Activated naive CD4-positive, alpha-beta T cell treated with anti-CD3 and anti-CD28 coated beads for 36 hours (primary cell): ENCODE measurements at regions not wholly inside any gene's neighbourhood (a gene's known extent, or its start where the extent isn't known, plus 50 kb on each side); places are given as distances from the start of the nearest gene placed in this dataset.
"Not testable (repeated sequence)": the region's sequence is repeated elsewhere in the genome, so short reads cannot be mapped to it uniquely, and the experiment has no call there.

Experiments used
- CTCF ChIA-PET: fragments of 350-600 bp; sonication (Branson Sonifier 250); formaldehyde crosslinking; loops from one replicate; lab custom pipeline; 2021; ENCODE audit warnings: antibody characterized with exemption; lab: Charles Lee
- DNase-seq: peaks from one replicate; pipeline ENCODE4 v3.0.0-alpha.2; 2020
- H3K27ac Mint-ChIP-seq: one replicate; pipeline ENCODE4 v1.8.0; 2021; ENCODE audit warnings: mild to moderate bottlenecking, mixed read lengths
- H3K27me3 Mint-ChIP-seq: one replicate; pipeline ENCODE4 v1.8.0; 2021; ENCODE audit warnings: low read depth, mixed read lengths
- H3K36me3 Mint-ChIP-seq: one replicate; pipeline ENCODE4 v1.8.0; 2021; ENCODE audit warnings: low read depth, mixed read lengths
- H3K4me1 Mint-ChIP-seq: one replicate; pipeline ENCODE4 v1.8.0; 2021; ENCODE audit warnings: low read depth, mixed read lengths
- H3K4me3 Mint-ChIP-seq: one replicate; pipeline ENCODE4 v1.8.0; 2021; ENCODE audit warnings: mild to moderate bottlenecking, moderate library complexity, mixed read lengths
- H3K9me3 Mint-ChIP-seq: one replicate; pipeline ENCODE4 v1.8.0; 2021; ENCODE audit warnings: mixed read lengths
- intact Hi-C: fragments of 100-400 bp; cut with micrococcal nuclease; formaldehyde crosslinking; loops from one replicate; pipeline ENCODE4 v1.15.1; 2023

DNA sequence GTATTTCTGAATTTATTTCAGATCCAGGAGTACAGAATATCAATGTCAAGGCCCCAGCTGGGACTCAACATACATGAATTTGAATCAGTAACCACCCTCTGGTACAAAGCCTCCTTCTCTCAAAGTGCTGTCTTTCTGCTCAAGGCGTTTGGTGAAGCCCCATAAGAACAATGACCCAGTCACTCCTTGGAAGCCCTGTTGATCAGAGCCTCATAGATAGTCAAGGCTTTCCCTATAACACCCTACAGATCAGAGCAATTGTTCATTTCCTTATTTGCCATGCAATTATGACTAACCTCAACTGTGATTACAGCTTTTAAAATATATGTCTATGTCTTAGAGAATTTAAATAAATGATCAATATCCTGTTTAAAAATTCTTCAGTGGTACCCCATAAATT, 159.1 kb upstream of the CREB1 start:
- Mint-ChIP-seq H3K27ac (no peak overlapping the region), H3K9me3 (peaks cover 9% of the 10 kb centered on the region), H3K4me3 (no peak overlapping the region), H3K27me3 (no peaks in the 10 kb centered on the region), H3K4me1 (no peaks in the 10 kb centered on the region), H3K36me3 (peaks cover 1% of the 10 kb centered on the region)
- DNase-seq: no peak
- intact Hi-C loops: no loop called here
- CTCF ChIA-PET: no interaction called here

DNA sequence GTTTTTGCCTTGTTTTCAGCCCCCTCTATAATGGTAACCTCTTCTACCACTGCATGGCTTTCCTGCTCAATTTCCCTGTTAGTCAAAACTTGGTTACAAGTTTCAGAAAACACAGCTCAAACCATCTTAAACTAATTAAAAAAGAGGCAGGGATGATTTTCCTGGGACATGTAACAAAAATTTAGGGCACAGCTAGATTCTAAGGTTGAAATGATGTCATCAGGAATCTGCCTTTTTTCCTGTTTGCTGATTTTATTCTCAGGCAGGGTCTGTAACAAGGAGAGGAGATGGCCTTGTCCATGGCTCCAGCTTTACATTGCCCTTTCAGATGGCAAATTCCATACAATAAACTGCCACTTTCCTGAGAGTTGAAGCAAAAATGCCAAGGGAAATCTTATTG, 157.9 kb upstream of the CREB1 start:
- intact Hi-C loops: no loop called here
- H3K27ac Mint-ChIP-seq: no peak overlapping the region
- CTCF ChIA-PET: no interaction called here
- no peaks in the 10 kb centered on the region for H3K27me3 Mint-ChIP-seq
- no peak overlapping the region for H3K4me3 Mint-ChIP-seq
- DNase-seq: no peak
- peaks cover 14% of the 10 kb centered on the region for H3K9me3 Mint-ChIP-seq
- peaks cover 2% of the 10 kb centered on the region for H3K36me3 Mint-ChIP-seq
- no peaks in the 10 kb centered on the region for H3K4me1 Mint-ChIP-seq

DNA sequence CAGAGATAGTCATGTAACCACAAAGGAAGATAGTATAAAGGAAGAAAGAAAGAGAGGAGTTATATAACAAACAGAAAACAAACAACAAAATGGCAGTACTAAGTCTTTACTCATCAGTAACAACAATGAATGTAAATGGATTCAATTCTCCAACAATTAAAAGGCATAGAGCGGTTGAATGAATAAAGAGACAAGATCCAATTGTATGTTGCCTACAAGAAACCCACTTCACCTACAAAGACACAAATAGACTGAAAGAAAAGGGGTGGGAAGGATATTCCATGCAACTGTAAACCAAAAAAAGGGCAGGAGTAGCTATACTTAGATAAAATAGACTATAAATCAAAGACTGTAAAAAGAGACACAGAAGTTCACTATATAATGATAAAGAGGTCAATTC, 157.3 kb upstream of the CREB1 start:
- intact Hi-C loops: no loop called here
- Mint-ChIP-seq H3K36me3 (peaks cover 5% of the 10 kb centered on the region), H3K4me1 (no peaks in the 10 kb centered on the region), H3K27ac (no peak overlapping the region), H3K9me3 (peaks cover 21% of the 10 kb centered on the region), H3K27me3 (no peaks in the 10 kb centered on the region), H3K4me3 (no peak overlapping the region)
- CTCF ChIA-PET: interaction anchor here (0.6 kb wide), 1 partner anchor 750 kb away, joined by 3 read pairs; no protein-coding TSS in a partner anchor
- DNase-seq: no peak

DNA sequence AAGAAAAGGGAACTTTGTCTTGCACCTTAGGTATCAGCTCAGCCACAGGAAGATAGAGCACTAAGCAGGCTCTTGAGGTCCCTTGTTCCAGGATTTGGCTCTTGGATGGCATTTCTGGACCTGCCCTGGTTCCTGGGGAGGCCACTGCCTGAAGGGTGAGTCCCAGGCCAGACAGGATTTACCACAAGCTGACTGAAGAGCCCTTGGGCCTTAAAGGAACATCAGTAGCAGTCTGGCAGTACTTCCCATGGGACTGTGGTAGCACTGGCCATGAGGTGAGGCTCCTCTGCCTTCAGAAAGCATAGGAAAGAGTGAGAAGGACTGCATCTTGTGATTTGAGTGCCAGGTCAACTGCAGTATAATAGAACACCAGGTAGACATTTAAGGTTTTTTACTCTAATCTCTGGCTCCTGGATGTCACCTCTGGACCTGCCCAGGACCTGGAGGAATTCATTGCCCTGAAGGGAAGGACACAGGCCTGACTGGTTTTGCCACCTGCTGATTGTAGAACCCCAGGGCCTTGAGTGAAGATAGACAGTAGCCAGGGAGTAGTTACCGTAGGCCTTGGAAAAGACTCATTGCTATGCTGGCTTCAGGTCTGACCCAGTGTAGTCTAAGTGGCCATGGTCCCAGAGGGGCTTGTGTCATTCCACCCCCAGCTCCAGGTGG, 154.4 kb upstream of the CREB1 start:
- H3K9me3 Mint-ChIP-seq: peaks cover 46% of the 10 kb centered on the region
- CTCF ChIA-PET: no interaction called here
- no peak overlapping the region for H3K27ac Mint-ChIP-seq
- H3K4me3 Mint-ChIP-seq: no peak overlapping the region
- no peaks in the 10 kb centered on the region for H3K27me3 Mint-ChIP-seq
- intact Hi-C loops: no loop called here
- peaks cover 15% of the 10 kb centered on the region for H3K36me3 Mint-ChIP-seq
- no peak for DNase-seq
- H3K4me1 Mint-ChIP-seq: no peaks in the 10 kb centered on the region

- Mint-ChIP-seq H3K9me3 (peaks cover 43% of the 10 kb centered on the region), H3K36me3 (peaks cover 19% of the 10 kb centered on the region)
- H3K27me3 Mint-ChIP-seq, CTCF ChIA-PET, intact Hi-C loops, H3K4me3 Mint-ChIP-seq, H3K4me1 Mint-ChIP-seq, H3K27ac Mint-ChIP-seq, DNase-seq: not testable (repeated sequence)
Measured at GRCh38 chr2:207378620-207379019, 151.1 kb upstream of the CREB1 start.

DNA sequence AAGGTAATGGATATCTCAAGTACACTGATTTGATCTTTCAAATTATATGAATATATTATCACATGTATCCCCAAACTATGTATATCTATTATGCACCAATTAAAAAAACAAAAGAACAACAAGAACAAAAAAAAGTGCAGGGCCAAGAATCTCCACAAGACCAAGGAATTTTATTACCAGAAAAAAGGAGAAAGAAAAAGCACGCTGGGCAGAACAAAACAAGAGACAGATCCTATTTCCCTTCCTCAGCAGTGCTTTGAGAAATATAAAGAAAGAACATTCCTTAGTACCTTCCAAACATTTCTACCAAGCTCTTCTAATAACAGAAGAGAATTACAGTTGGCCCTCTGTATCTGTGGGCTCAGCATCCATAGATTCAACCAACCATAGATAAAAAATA, 144.7 kb upstream of the CREB1 start:
- intact Hi-C loops: no loop called here
- DNase-seq: no peak
- Mint-ChIP-seq H3K9me3 (peaks cover 7% of the 10 kb centered on the region), H3K4me1 (no peaks in the 10 kb centered on the region), H3K27ac (no peak overlapping the region), H3K36me3 (peaks cover 6% of the 10 kb centered on the region), H3K27me3 (no peaks in the 10 kb centered on the region), H3K4me3 (no peak overlapping the region)
- CTCF ChIA-PET: no interaction called here

- no peak for DNase-seq
- H3K9me3 Mint-ChIP-seq: peaks cover 5% of the 10 kb centered on the region
- H3K4me1 Mint-ChIP-seq: no peaks in the 10 kb centered on the region
- H3K27me3 Mint-ChIP-seq: no peaks in the 10 kb centered on the region
- no peak overlapping the region for H3K4me3 Mint-ChIP-seq
- H3K36me3 Mint-ChIP-seq: peaks cover 5% of the 10 kb centered on the region
- H3K27ac Mint-ChIP-seq: no peak overlapping the region
- intact Hi-C loops: no loop called here
- CTCF ChIA-PET: no interaction called here
Measured at GRCh38 chr2:207385903-207386302, 143.9 kb upstream of the CREB1 start.

DNA sequence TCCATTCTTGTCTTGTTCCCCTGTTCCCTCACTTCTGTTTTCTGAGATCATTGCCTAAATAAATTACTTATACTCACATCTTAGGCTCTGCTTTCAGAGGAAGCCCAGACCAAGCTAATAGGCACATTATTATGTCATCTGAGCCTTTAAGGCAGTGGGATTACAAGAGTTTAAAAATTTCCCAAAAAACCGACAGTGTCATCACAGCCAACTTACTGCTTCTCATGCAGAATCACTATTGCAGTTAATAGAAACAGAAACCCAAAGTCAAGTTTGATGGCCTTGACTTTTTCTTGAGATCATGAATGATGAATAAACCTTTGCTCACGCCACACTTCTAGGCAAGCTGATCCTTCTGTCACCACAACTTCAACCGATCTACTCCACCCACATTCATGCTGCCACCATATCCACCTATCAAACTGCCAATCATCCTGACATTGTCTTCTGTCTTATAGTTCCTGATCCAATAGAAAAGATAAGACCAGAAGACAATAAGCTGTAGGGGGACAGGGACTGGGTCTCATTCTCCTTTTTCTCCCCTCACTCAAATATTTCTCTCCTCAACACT, 142.7 kb upstream of the CREB1 start:
- CTCF ChIA-PET: no interaction called here

DNA sequence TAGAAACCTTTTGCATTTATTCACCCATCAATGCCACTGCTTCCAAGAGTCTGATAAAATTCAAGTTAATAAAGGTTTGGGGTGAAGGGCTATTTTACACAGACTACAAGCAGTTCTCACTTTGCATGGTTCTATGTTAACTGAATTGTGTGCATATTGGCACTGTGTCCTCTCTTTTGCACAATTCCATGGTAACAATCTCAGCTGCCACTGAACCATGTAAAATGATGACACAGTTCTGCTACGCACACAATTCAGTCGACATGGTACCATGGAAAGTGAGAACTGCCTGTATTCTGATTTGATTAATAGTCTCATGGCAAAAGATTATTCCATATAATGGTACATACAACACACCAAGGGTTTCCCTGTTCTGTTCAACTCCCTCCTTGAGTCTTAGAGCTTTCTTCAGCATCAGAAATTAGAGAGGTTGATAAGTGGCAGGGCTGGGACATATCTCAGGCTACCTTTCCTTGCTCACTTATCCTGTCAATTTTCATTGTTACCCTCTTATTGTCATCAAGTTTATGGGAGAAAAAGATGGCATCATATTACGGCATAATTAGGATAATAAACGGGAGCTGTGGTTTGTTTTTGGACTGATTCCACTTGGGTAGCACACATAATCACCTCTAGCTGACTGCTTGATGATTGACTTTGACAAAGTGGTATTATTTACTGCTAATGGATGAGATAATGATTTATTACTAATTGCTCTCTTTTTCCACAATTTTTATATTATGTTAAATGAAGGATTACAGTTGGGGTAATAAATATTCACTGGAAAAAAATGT, 139.3 kb upstream of the CREB1 start:
- CTCF ChIA-PET: interaction anchor here (0.5 kb wide), 1 partner anchor 52 kb away, joined by 4 read pairs; no protein-coding TSS in a partner anchor
- DNase-seq: no peak
- Mint-ChIP-seq H3K9me3 (peaks cover under 1% of the 10 kb centered on the region), H3K4me1 (peaks cover 8% of the 10 kb centered on the region), H3K36me3 (no peaks in the 10 kb centered on the region), H3K27ac (no peak overlapping the region), H3K4me3 (no peak overlapping the region), H3K27me3 (no peaks in the 10 kb centered on the region)
- intact Hi-C loops: no loop called here

More for the DNA sequence above, 142.7 kb upstream of the CREB1 start:
- intact Hi-C loops: no loop called here
- no peaks in the 10 kb centered on the region for H3K4me1 Mint-ChIP-seq
- H3K27ac Mint-ChIP-seq: no peak overlapping the region
- H3K9me3 Mint-ChIP-seq: peaks cover 2% of the 10 kb centered on the region
- H3K27me3 Mint-ChIP-seq: no peaks in the 10 kb centered on the region
- H3K4me3 Mint-ChIP-seq: no peak overlapping the region
- H3K36me3 Mint-ChIP-seq: peaks cover 1% of the 10 kb centered on the region
- DNase-seq: no peak

DNA sequence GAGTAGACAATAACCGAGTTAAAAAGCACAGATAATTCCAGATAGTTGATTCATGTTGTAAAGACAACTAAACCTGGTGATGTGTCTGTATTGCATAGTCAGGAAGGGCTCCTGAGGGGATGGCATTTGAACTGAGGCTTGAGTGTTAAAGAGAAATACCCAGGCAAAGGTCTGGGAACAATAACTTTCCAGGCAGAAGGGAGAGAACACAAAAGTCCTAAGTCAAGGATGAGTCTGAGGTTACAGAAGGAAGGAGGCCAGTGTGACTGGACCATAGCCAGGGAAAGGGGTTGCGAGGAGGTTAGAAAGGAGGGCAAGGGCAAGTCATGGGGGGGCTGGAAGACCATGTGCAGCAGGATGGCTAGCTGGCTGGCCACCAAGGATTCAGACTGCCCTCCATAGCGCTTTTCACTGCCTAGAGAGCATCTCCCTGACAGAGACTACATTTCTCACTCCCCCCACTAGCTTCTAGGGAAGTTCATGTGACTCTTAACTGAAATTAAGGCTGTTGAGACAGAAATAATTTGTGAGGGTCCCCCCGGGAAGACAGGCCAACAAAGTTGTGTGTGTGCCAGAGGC, 135.5 kb upstream of the CREB1 start:
- intact Hi-C loops: loop anchor here (2.0 kb wide), 1 partner anchor 61 kb away; no protein-coding TSS in a partner anchor
- Mint-ChIP-seq H3K4me1 (peaks cover 8% of the 10 kb centered on the region), H3K27ac (no peak overlapping the region), H3K4me3 (no peak overlapping the region), H3K27me3 (no peaks in the 10 kb centered on the region), H3K36me3 (no peaks in the 10 kb centered on the region), H3K9me3 (peaks cover 2% of the 10 kb centered on the region)
- no peak for DNase-seq
- CTCF ChIA-PET: no interaction called here

GRCh38 chr2:207394812-207395534, 134.8 kb upstream of the CREB1 start:
- intact Hi-C loops: loop anchor here (2.0 kb wide), 1 partner anchor 62 kb away; no protein-coding TSS in a partner anchor
- CTCF ChIA-PET: no interaction called here
- Mint-ChIP-seq H3K27me3 (no peaks in the 10 kb centered on the region), H3K36me3 (no peaks in the 10 kb centered on the region), H3K27ac (peak overlapping the region; percentile 7), H3K4me3 (no peak overlapping the region), H3K4me1 (peaks cover 8% of the 10 kb centered on the region), H3K9me3 (peaks cover 2% of the 10 kb centered on the region)
- peak; percentile 71 for DNase-seq
